ENCODE measurements at regions not wholly inside any gene's neighbourhood (a gene's known extent, or its start where the extent isn't known, plus 50 kb on each side); places are given as distances from the start of the nearest gene placed in this dataset.

DNA sequence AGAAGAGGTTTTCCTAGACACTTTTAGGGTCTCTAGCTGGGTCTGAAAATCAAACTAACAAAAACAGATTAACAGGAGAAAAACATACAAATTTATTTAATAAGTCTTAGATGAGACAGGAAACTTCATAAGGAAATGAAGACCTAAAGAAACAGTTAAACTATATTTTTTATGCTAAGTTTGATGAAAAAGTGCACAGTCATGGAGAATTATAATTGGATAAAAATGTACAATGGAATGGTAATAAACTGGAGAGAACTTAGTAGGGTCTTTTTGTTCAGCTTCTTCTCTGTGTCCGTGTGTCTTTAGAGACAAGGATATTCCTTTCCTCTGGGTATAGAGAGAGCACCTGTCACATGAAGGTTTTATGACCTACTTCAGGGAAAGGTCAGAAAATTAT is 323.4 kb downstream of the RAB38 start:
- Histone ChIP-seq H3K4me1 (ENCODE audit: insufficient read depth, low read length, poor library complexity, severe bottlenecking) (no peaks in the 10 kb centered on the region), H3K4me3 (ENCODE audit: low read length, poor library complexity, severe bottlenecking) (no peak overlapping the region), H3K4me2 (ENCODE audit: low read depth, low read length, poor library complexity, severe bottlenecking) (no peak overlapping the region)

GRCh38 chr11:87851234-87851633 is 324.0 kb downstream of the RAB38 start:
- no peak overlapping the region for H3K4me3 ChIP-seq (ENCODE audit: low read length, poor library complexity, severe bottlenecking)
- no peaks in the 10 kb centered on the region for H4K20me1 ChIP-seq (ENCODE audit: insufficient read depth, low read length, poor library complexity, severe bottlenecking)
- TF ChIP-seq, protein P1, sequence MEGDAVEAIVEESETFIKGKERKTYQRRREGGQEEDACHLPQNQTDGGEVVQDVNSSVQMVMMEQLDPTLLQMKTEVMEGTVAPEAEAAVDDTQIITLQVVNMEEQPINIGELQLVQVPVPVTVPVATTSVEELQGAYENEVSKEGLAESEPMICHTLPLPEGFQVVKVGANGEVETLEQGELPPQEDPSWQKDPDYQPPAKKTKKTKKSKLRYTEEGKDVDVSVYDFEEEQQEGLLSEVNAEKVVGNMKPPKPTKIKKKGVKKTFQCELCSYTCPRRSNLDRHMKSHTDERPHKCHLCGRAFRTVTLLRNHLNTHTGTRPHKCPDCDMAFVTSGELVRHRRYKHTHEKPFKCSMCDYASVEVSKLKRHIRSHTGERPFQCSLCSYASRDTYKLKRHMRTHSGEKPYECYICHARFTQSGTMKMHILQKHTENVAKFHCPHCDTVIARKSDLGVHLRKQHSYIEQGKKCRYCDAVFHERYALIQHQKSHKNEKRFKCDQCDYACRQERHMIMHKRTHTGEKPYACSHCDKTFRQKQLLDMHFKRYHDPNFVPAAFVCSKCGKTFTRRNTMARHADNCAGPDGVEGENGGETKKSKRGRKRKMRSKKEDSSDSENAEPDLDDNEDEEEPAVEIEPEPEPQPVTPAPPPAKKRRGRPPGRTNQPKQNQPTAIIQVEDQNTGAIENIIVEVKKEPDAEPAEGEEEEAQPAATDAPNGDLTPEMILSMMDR (conservative IDR thresholded peaks at IDR 0.05; ENCODE audit: low read length) = no peak
- TF ChIP-seq EZH2phosphoT487 (IDR thresholded peaks at IDR 0.05; ENCODE audit: borderline replicate concordance) = no peak
- no peaks in the 10 kb centered on the region for H3F3A ChIP-seq (ENCODE audit: low read depth)
- H3K9ac ChIP-seq (ENCODE audit: low read depth, low read length, poor library complexity, severe bottlenecking) = no peak overlapping the region
- H3K9me3 ChIP-seq (ENCODE audit: insufficient read depth, low read depth, low read length) = no peaks in the 10 kb centered on the region
- H3K9me2 ChIP-seq (replicated peaks; ENCODE audit: low read depth, low read length) = no peaks in the 10 kb centered on the region
- H3K36me3 ChIP-seq (ENCODE audit: insufficient read depth, low read length) = no peaks in the 10 kb centered on the region
- no peak overlapping the region for H2AFZ ChIP-seq (ENCODE audit: low read length)
- no peaks in the 10 kb centered on the region for H3K4me1 ChIP-seq (ENCODE audit: insufficient read depth, low read length, poor library complexity, severe bottlenecking)
- no peak overlapping the region for H3K4me2 ChIP-seq (ENCODE audit: low read depth, low read length, poor library complexity, severe bottlenecking)
- H3K27me3 ChIP-seq (ENCODE audit: insufficient read depth, low read length, poor library complexity, severe bottlenecking) = no peaks in the 10 kb centered on the region
- no peaks in the 10 kb centered on the region for H3K79me2 ChIP-seq (ENCODE audit: insufficient read depth, low read length)

More for the DNA sequence above, 323.4 kb downstream of the RAB38 start:
- H3K9me3 ChIP-seq (ENCODE audit: insufficient read depth, low read depth, low read length) = no peaks in the 10 kb centered on the region
- no peaks in the 10 kb centered on the region for H4K20me1 ChIP-seq (ENCODE audit: insufficient read depth, low read length, poor library complexity, severe bottlenecking)
- TF ChIP-seq, protein P1 (conservative IDR thresholded peaks at IDR 0.05; ENCODE audit: low read length) = no peak
- TF ChIP-seq EZH2phosphoT487 (IDR thresholded peaks at IDR 0.05; ENCODE audit: borderline replicate concordance) = no peak
- H3F3A ChIP-seq (ENCODE audit: low read depth) = no peaks in the 10 kb centered on the region
- no peak overlapping the region for H3K9ac ChIP-seq (ENCODE audit: low read depth, low read length, poor library complexity, severe bottlenecking)
- no peak overlapping the region for H2AFZ ChIP-seq (ENCODE audit: low read length)
- H3K79me2 ChIP-seq (ENCODE audit: insufficient read depth, low read length) = no peaks in the 10 kb centered on the region
- H3K27me3 ChIP-seq (ENCODE audit: insufficient read depth, low read length, poor library complexity, severe bottlenecking) = no peaks in the 10 kb centered on the region
- no peaks in the 10 kb centered on the region for H3K9me2 ChIP-seq (replicated peaks; ENCODE audit: low read depth, low read length)
- no peaks in the 10 kb centered on the region for H3K36me3 ChIP-seq (ENCODE audit: insufficient read depth, low read length)

- H3K9ac ChIP-seq (ENCODE audit: low read depth, low read length, poor library complexity, severe bottlenecking) = no peak overlapping the region
- TF ChIP-seq EZH2phosphoT487 (IDR thresholded peaks at IDR 0.05; ENCODE audit: borderline replicate concordance) = no peak
- TF ChIP-seq, protein P1 (conservative IDR thresholded peaks at IDR 0.05; ENCODE audit: low read length) = no peak
- H3F3A ChIP-seq (ENCODE audit: low read depth) = no peaks in the 10 kb centered on the region
- no peaks in the 10 kb centered on the region for H3K9me3 ChIP-seq (ENCODE audit: insufficient read depth, low read depth, low read length)
- H3K9me2 ChIP-seq (replicated peaks; ENCODE audit: low read depth, low read length) = no peaks in the 10 kb centered on the region
- H2AFZ ChIP-seq (ENCODE audit: low read length) = no peak overlapping the region
- no peaks in the 10 kb centered on the region for H3K4me1 ChIP-seq (ENCODE audit: insufficient read depth, low read length, poor library complexity, severe bottlenecking)
- no peaks in the 10 kb centered on the region for H3K79me2 ChIP-seq (ENCODE audit: insufficient read depth, low read length)
- H3K4me3 ChIP-seq (ENCODE audit: low read length, poor library complexity, severe bottlenecking) = no peak overlapping the region
- no peak overlapping the region for H3K4me2 ChIP-seq (ENCODE audit: low read depth, low read length, poor library complexity, severe bottlenecking)
- H4K20me1 ChIP-seq (ENCODE audit: insufficient read depth, low read length, poor library complexity, severe bottlenecking) = no peaks in the 10 kb centered on the region
- H3K36me3 ChIP-seq (ENCODE audit: insufficient read depth, low read length) = no peaks in the 10 kb centered on the region
- H3K27me3 ChIP-seq (ENCODE audit: insufficient read depth, low read length, poor library complexity, severe bottlenecking) = no peaks in the 10 kb centered on the region
Measured at GRCh38 chr11:87849216-87849615, 326.0 kb downstream of the RAB38 start.
